Hepatocyte (in vitro differentiated cells): ENCODE measurements at regions not wholly inside any gene's neighbourhood (a gene's known extent, or its start where the extent isn't known, plus 50 kb on each side); places are given as distances from the start of the nearest gene placed in this dataset.

Experiments
- DNase-seq: peaks from one replicate; pipeline ENCODE4 v3.0.0-alpha.2; 2016; ENCODE audit warnings: low spot score
- H2AFZ ChIP-seq: fragments of 200-600 bp; sonication (generic); 2 replicates; pipeline ENCODE4 v1.6.0; 2016; ENCODE audit warnings: antibody characterized with exemption, mild to moderate bottlenecking
- H3K27ac ChIP-seq: fragments of 200-600 bp; sonication (generic); 2 replicates; pipeline ENCODE4 v1.5.1; 2016; ENCODE audit warnings: mild to moderate bottlenecking
- H3K27me3 ChIP-seq: fragments of 200-600 bp; sonication (generic); 2 replicates; pipeline ENCODE4 v1.6.1; 2016
- H3K36me3 ChIP-seq: fragments of 200-600 bp; sonication (generic); replicated peaks from 2 replicates; pipeline ENCODE4 v1.5.1; 2016; ENCODE audit warnings: low read depth; ENCODE audit not compliant: insufficient read depth
- H3K4me1 ChIP-seq: fragments of 200-600 bp; sonication (generic); 2 replicates; pipeline ENCODE4 v1.5.1; 2016; ENCODE audit warnings: mild to moderate bottlenecking, moderate library complexity; ENCODE audit not compliant: insufficient read depth
- H3K4me2 ChIP-seq: fragments of 200-600 bp; sonication (generic); 2 replicates; pipeline ENCODE4 v1.6.0; 2016
- H3K4me3 ChIP-seq: fragments of 200-600 bp; sonication (generic); 2 replicates; pipeline ENCODE4 v1.5.1; 2016; ENCODE audit warnings: mild to moderate bottlenecking
- H3K79me2 ChIP-seq: fragments of 200-600 bp; sonication (generic); 2 replicates; pipeline ENCODE4 v1.6.0; 2017; ENCODE audit warnings: mild to moderate bottlenecking
- H3K9me2 ChIP-seq: fragments of 200-600 bp; sonication (generic); replicated peaks from 2 replicates; pipeline ENCODE4 v1.6.0; 2017; ENCODE audit warnings: mild to moderate bottlenecking; ENCODE audit not compliant: insufficient read depth
- H3K9me3 ChIP-seq: fragments of 200-600 bp; sonication (generic); 2 replicates; pipeline ENCODE4 v1.5.1; 2016; ENCODE audit warnings: low read depth, mild to moderate bottlenecking
- H4K20me1 ChIP-seq: fragments of 200-600 bp; sonication (generic); 2 replicates; pipeline ENCODE4 v1.6.0; 2016; ENCODE audit warnings: mild to moderate bottlenecking; ENCODE audit not compliant: insufficient read depth, poor library complexity, severe bottlenecking
- CTCF ChIP-seq: fragments of 200-600 bp; sonication (generic); IDR thresholded peaks from 2 replicates; pipeline ENCODE4 v1.5.1; 2016; ENCODE audit warnings: antibody characterized with exemption, mild to moderate bottlenecking; ENCODE audit not compliant: poor library complexity
- EZH2 ChIP-seq: fragments of 200-600 bp; sonication (generic); IDR thresholded peaks from 2 replicates; pipeline ENCODE4 v1.6.1; 2016; ENCODE audit warnings: antibody characterized with exemption, mild to moderate bottlenecking, borderline replicate concordance
- EZH2phosphoT487 ChIP-seq: fragments of 200-600 bp; sonication (generic); IDR thresholded peaks from one replicate; pipeline ENCODE4 v1.6.1; 2018; ENCODE audit warnings: antibody characterized with exemption, mild to moderate bottlenecking, low read depth, moderate library complexity; ENCODE audit not compliant: unreplicated experiment, severe bottlenecking
- WGBS: methylation state at CpG from one replicate; pipeline ENCODE4 v1.1.6; 2016; ENCODE audit warnings: low lambda C conversion rate; ENCODE audit errors: missing lambda C conversion rate; 5-methylcytosine and 5-hydroxymethylcytosine counted together

- TF ChIP-seq EZH2 (no peak), CTCF (no peak), EZH2phosphoT487 (no peak)
- Histone ChIP-seq H3K79me2 (no peaks in the 10 kb centered on the region), H4K20me1 (no peaks in the 10 kb centered on the region), H2AFZ (no peak overlapping the region), H3K4me1 (peaks cover 22% of the 10 kb centered on the region), H3K4me2 (no peak overlapping the region), H3K36me3 (no peaks in the 10 kb centered on the region), H3K27ac (peak overlapping the region; percentile 69), H3K4me3 (no peak overlapping the region), H3K9me2 (no peaks in the 10 kb centered on the region), H3K9me3 (no peaks in the 10 kb centered on the region), H3K27me3 (no peaks in the 10 kb centered on the region)
- 50% methylated on average over 3 of the region's 3 CpGs for WGBS
- DNase-seq: peak; percentile 14
These were observed 58.7 kb upstream of the ACVR1 start for GRCh38 chr2:157934684-157935377.

- TF ChIP-seq EZH2phosphoT487 (no peak), EZH2 (no peak), CTCF (no peak)
- H3K4me2 ChIP-seq: peak overlapping the region; percentile 48
These were observed 57.2 kb upstream of the ACVR1 start for GRCh38 chr2:157933160-157933920.

GRCh38 chr2:157932480-157933159 is 56.5 kb upstream of the ACVR1 start:
- no peaks in the 10 kb centered on the region for H3K36me3 ChIP-seq
- no peak overlapping the region for H2AFZ ChIP-seq
- H3K27ac ChIP-seq: peak overlapping the region; percentile 69
- no peaks in the 10 kb centered on the region for H3K79me2 ChIP-seq
- H4K20me1 ChIP-seq: no peaks in the 10 kb centered on the region
- H3K4me2 ChIP-seq: peak overlapping the region; percentile 48
- H3K9me2 ChIP-seq: no peaks in the 10 kb centered on the region
- peak; percentile 18 for DNase-seq
- H3K4me3 ChIP-seq: no peak overlapping the region
- no peak for TF ChIP-seq EZH2
- no peak for TF ChIP-seq CTCF
- no peak for TF ChIP-seq EZH2phosphoT487
- H3K27me3 ChIP-seq: no peaks in the 10 kb centered on the region
- H3K4me1 ChIP-seq: peaks cover 18% of the 10 kb centered on the region
- WGBS: 17% methylated on average over 10 of the region's 10 CpGs
- H3K9me3 ChIP-seq: no peaks in the 10 kb centered on the region

More at GRCh38 chr2:157933160-157933920, 57.2 kb upstream of the ACVR1 start:
- Histone ChIP-seq H3K4me3 (no peak overlapping the region), H3K27ac (peak overlapping the region; percentile 69), H3K79me2 (no peaks in the 10 kb centered on the region), H3K27me3 (no peaks in the 10 kb centered on the region), H3K4me1 (peaks cover 18% of the 10 kb centered on the region), H4K20me1 (no peaks in the 10 kb centered on the region), H3K36me3 (no peaks in the 10 kb centered on the region), H3K9me3 (no peaks in the 10 kb centered on the region), H2AFZ (no peak overlapping the region), H3K9me2 (no peaks in the 10 kb centered on the region)
- DNase-seq: no peak
- WGBS: 69% methylated on average over 6 of the region's 6 CpGs
